AG08396 (cell line): ENCODE measurements at regions not wholly inside any gene's neighbourhood (a gene's known extent, or its start where the extent isn't known, plus 50 kb on each side); places are given as distances from the start of the nearest gene placed in this dataset.
"Not testable (repeated sequence)": the region's sequence is repeated elsewhere in the genome, so short reads cannot be mapped to it uniquely, and the experiment has no call there.

Source experiments
- DNase-seq: peaks from one replicate; pipeline ENCODE4 v3.0.0; 2012; ENCODE audit warnings: low spot score, mixed read lengths

DNA sequence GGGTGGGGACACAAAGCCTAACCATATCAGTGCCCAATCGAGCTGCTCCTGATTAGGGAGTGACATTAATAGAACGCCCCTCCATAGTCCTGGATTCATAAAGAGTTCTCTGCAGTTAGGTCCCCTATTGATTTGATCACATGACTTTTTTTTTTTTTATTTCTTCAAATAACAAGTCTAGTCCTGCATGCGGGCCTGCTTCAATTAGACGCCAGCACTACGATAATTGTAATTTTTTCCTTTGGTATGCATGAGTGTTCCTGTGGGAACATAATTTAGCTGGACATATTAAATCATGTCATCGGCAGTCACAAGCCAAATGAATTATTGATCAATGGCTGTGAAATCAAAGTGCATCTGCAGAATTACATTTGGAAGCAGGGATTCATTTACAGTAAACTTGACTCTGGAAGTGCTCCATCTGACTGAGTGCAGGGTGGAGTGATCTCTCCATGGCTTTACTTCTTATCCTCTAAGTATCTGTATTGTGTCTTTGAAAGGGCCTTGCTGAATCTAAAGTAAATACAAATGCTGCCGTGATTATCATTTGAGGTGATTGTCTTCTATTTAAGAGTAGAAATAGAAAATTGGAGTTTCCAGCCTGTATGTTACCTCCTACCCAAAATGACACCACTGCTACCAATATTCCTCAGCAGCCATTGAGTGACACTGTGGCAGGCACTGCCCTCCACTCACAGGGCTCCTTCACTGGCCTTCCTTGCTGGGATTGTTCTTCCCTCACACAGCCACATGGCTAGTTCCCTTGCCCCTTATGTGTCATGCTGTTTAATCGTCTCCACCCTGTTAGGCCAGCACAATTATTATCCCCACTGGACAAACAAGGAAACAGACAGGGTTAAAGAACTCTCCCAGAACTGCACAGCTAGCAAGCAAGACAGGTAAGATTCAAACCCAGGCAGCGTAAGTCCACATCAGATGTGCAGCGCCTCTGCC is 337.4 kb upstream of the ID2 start:
- DNase-seq, result no peak

DNA sequence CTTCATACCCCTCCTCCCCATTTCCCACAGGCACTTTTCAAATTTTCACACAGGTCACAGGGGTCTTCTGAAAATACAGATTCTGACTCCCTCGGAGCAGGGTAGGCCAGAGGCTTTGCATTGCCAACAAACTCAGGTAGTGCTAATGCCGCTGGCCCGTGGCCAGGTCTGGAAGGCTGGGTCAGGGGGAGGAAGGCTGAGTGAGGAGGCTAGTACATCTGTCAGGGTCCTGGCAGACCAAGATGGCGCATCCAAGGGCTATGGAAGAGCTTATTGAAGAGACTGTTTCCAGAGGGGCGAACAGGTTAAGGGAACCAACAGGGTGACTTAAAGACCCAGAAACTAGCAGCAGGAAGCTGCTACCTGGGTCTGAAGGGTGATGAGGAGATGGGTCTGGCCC is 336.7 kb upstream of the ID2 start:
- DNase-seq, result no peak

DNA sequence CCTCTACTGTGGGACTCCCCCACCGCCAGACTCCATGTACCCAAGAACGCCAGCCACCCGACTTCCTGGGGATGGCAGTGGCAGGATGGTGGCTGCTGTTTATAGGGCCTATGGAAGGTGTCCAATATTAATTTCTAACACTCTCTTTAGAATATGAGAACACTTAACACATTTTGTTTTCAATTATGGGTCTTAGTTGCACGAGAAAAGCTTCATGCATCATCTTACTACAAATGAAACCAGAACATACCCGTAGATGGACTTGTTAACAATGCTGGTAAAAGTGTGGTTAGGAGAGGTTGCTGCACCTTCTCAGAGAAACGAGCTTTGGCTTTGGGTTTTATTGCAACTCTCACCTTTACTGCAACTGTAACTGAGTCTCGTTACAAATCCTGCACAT is 335.6 kb upstream of the ID2 start:
- no peak for DNase-seq

GRCh38 chr2:8346706-8347430 is 335.0 kb upstream of the ID2 start:
- no peak for DNase-seq

- DNase-seq, result not testable (repeated sequence)
Observed at GRCh38 chr2:8348911-8349310, 332.9 kb upstream of the ID2 start.

DNA sequence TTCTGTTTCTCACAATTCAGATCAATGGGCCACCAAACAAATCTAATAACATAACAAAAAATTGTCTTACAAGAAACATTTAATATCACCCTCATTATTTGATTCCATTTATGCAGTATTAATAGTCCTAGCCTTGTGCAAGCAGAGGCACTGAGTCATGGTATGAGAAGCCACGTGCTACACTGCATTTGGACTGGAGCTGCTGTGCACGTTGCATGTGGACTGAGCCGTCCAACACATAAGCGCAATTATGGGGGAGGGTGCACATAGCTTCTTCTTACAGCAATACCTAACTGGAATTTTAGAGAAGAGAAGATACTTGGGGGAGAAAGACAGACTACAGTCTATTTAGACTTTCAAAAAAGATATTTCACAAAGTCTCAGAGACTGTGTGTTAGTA is 329.6 kb upstream of the ID2 start:
- DNase-seq, result no peak

- no peak for DNase-seq
Observed at GRCh38 chr2:8352989-8353388, 328.9 kb upstream of the ID2 start.

- no peak for DNase-seq
Observed at GRCh38 chr2:8355102-8355859, 326.6 kb upstream of the ID2 start.

- DNase-seq, result no peak
Observed at GRCh38 chr2:8357738-8358518, 323.9 kb upstream of the ID2 start.

GRCh38 chr2:8361930-8362329 is 319.9 kb upstream of the ID2 start:
- DNase-seq, result no peak

GRCh38 chr2:8363161-8363560 is 318.7 kb upstream of the ID2 start:
- no peak for DNase-seq

GRCh38 chr2:8364668-8365067 is 317.2 kb upstream of the ID2 start:
- no peak for DNase-seq

- DNase-seq, result no peak
Observed at GRCh38 chr2:8365331-8365910, 316.4 kb upstream of the ID2 start.

DNA sequence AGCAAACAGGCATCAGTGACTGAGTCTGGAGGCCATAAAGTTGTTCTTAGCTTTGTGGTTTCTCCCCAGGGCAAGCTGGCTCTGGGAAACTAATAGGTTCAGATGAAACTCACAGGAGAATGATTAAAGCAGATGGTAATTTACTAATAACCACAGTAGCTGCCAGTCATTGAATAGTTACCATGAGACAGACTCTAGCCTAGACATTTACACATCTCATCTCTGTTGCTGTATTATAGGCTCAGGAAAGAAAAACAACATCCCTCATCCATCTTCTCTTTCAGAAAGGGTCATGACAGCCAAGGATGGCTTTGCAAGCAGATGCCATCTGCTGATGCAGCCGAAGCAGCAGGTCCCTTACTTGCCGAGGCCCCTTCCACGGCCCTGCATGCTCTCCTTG is 314.0 kb upstream of the ID2 start:
- DNase-seq, result no peak

DNA sequence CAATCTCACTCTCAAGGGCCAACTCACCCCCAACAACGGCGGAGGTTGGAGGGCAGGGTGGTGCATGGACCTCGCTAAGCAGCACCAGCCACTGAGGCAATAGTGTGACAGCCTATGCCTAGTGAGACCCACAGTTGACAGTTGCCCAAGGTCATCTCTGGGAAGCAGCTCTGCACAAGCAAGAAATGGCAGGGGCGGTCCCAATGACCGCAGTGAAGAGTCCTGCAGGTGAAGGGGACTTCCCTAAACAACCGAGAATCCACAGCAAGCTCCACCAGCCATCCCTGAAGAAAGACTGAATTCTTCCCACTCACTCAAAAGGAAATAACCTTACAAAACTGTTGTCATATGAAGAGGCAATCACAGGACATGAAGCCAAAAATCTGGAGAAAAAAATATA is 313.4 kb upstream of the ID2 start:
- DNase-seq, result no peak

DNA sequence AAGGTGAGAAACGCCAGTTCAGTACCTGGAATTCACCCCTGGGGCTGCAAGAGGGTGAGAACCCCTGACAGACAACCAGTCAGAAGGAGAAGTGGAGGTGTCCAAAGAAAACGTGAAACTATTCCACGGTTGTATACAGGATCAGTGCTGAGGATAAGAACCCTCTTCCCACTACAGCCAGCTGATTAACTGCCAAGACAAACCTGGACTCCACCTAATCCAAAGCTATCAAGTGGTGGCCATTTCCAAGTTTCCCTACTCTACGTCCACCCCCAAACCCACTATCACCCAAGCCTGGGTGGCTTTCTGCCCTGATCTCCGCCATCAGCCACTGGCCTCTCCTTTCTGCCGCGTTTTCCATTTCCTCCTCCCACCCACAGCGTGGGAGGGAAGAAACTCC is 312.3 kb upstream of the ID2 start:
- DNase-seq, result no peak

- DNase-seq, result no peak
Observed at GRCh38 chr2:8370258-8370802, 311.5 kb upstream of the ID2 start.

DNA sequence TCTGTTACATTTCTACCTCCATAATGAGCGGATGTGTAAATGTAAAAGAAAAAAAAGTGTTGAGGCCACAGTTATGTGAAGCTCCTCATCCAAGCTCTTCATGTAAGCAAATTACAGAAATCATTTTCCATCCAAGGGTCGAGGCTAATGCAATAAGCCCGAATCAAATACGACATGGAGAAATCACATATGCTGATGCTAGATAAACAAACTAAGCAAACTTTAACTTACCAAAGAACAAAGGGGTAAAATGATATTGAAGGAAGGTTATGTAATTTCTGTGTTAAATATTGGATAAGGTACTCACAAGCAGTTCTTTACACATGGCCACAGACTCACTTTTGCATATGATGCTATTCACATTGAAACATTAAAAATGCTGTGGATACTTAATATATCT is 310.2 kb upstream of the ID2 start:
- DNase-seq, result no peak

DNA sequence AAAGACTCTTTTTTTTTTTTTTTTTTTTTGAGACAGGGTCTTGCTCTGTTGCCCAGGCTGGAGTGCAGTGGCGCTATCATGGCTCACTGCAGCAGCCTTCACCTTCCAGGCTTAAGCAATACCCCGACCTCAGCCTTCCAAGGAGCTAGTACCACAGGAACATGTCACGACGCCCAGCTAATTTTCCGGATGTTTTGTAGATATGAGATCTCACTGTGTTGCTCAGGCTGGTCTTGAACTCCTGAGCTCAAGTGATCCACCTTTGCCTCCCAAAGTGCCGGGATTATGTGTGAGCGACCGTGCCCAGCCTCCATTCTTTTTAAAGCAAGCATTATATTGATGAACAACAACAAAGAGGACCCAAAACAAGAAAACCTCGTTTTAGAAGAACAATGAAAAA is 307.1 kb upstream of the ID2 start:
- no peak for DNase-seq

DNA sequence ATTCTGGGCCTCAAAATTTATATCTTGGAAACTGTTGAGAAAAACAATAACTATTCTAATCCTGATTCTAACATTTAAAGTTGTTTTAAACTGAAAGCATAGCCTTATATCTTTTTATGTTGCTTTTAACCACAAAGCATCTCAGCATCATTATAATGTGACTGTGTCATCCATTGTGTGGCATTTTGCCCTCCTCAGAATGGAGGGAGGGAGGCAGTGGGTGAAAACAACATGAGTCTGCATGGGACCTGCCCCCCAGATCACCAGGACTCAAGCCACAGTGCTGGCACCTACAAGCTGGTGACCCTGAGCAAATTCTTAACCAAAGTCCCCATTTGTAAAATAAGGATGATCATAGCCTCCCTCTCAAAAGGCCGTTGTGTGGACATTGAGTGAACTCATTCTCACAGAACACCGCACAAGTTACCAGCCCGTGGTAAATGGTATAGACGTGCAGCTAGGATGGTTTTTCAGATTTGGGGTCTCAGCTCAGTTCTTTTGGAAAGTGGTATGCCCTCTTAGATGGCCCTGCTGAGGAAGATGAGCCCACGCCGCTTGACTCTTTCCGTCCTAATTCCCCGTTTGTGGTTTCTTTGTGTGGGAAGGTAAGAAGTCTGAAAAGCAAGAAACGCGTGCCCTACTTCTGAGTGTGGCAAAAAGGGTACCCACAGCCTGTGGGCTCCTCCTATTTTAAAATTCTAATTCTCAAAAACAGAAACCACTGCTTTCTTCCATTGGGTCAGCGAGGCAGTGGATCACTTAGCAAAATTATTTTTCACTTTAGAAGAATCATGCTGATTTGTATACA is 305.0 kb upstream of the ID2 start:
- DNase-seq, result no peak
